GM18868 (cell line): ENCODE measurements at regions not wholly inside any gene's neighbourhood (a gene's known extent, or its start where the extent isn't known, plus 50 kb on each side); places are given as distances from the start of the nearest gene placed in this dataset.
"Not testable (repeated sequence)": the region's sequence is repeated elsewhere in the genome, so short reads cannot be mapped to it uniquely, and the experiment has no call there.

Experiments used
- ATAC-seq: cut with Tn5 transposase; IDR thresholded peaks from one replicate; pipeline ENCODE4 v1.9.1; 2021; ENCODE audit warnings: mild to moderate bottlenecking, moderate library complexity; ENCODE audit not compliant: unreplicated experiment

- no peak for ATAC-seq
Measured at GRCh38 chr6:97347111-97347510, 64.1 kb upstream of the MMS22L start.

GRCh38 chr6:97361286-97361685, 78.3 kb upstream of the MMS22L start:
- no peak for ATAC-seq

GRCh38 chr6:97364327-97364726, 81.3 kb upstream of the MMS22L start:
- ATAC-seq = no peak

- not testable (repeated sequence) for ATAC-seq
Measured at GRCh38 chr6:97382071-97382470, 99.1 kb upstream of the MMS22L start.

GRCh38 chr6:97392735-97393134, 109.7 kb upstream of the MMS22L start:
- no peak for ATAC-seq

GRCh38 chr6:97394160-97394748, 111.2 kb upstream of the MMS22L start:
- ATAC-seq = peak; percentile 91

- no peak for ATAC-seq
Measured at GRCh38 chr6:97396880-97397279, 113.9 kb upstream of the MMS22L start.

- ATAC-seq = no peak
Measured at GRCh38 chr6:97399208-97399607, 116.2 kb upstream of the MMS22L start.

GRCh38 chr6:97401533-97401932, 118.5 kb upstream of the MMS22L start:
- no peak for ATAC-seq

GRCh38 chr6:97405818-97406409, 122.9 kb upstream of the MMS22L start:
- no peak for ATAC-seq

GRCh38 chr6:97406633-97407032, 123.6 kb upstream of the MMS22L start:
- no peak for ATAC-seq

- no peak for ATAC-seq
Measured at GRCh38 chr6:97411610-97412009, 128.6 kb upstream of the MMS22L start.

- ATAC-seq = no peak
Measured at GRCh38 chr6:97412511-97412910, 129.5 kb upstream of the MMS22L start.

- ATAC-seq = no peak
Measured at GRCh38 chr6:97422171-97422570, 139.2 kb upstream of the MMS22L start.

- ATAC-seq = no peak
Measured at GRCh38 chr6:97423190-97423589, 140.2 kb upstream of the MMS22L start.

- ATAC-seq = no peak
Measured at GRCh38 chr6:97427648-97428047, 144.6 kb upstream of the MMS22L start.

- peak; percentile 82 for ATAC-seq
Measured at GRCh38 chr6:97437087-97437486, 154.1 kb upstream of the MMS22L start.

GRCh38 chr6:97438011-97438671, 155.1 kb upstream of the MMS22L start:
- ATAC-seq = peak; percentile 31

- peak; percentile 55 for ATAC-seq
Measured at GRCh38 chr6:97440590-97441176, 157.7 kb upstream of the MMS22L start.

GRCh38 chr6:97443408-97444080, 160.5 kb upstream of the MMS22L start:
- ATAC-seq = no peak

- no peak for ATAC-seq
Measured at GRCh38 chr6:97445407-97445806, 162.4 kb upstream of the MMS22L start.
